ENCODE measurements at regions not wholly inside any gene's neighbourhood (a gene's known extent, or its start where the extent isn't known, plus 50 kb on each side); places are given as distances from the start of the nearest gene placed in this dataset.
"Not testable (repeated sequence)": the region's sequence is repeated elsewhere in the genome, so short reads cannot be mapped to it uniquely, and the experiment has no call there.

DNA sequence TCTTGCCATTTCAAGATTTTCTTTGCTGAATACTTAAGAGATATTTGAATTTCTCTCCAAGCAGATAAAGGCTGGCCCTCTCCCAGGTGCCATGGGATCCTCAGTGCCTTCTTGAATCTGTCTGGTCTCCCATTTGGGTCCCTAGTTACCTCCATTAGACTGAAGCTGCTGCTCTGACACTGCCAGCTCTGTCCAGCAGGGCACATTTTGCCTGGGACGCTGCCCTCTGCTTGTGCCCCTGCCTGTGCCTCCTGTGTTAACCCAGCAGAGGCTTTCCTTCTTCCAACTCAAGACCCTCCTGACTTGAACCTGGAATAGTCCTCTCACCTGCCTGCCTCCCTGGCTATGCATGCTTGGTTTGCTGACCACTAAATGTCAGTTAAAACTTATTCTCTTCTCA is 406.3 kb downstream of the BUD13 start:
- H3K9me3 ChIP-seq (ENCODE audit: control insufficient read depth, insufficient read depth, low read depth, low read length): no peaks in the 10 kb centered on the region
- H3K4me2 ChIP-seq (ENCODE audit: extremely low read depth, insufficient read depth, low read length): no peak overlapping the region
- no peak overlapping the region for H3K9ac ChIP-seq (ENCODE audit: insufficient read depth, low read length)
- no peaks in the 10 kb centered on the region for H3K79me2 ChIP-seq (ENCODE audit: control insufficient read depth, insufficient read depth, low read length)
- H3K36me3 ChIP-seq (ENCODE audit: control insufficient read depth, insufficient read depth, low read length): no peaks in the 10 kb centered on the region
- no peaks in the 10 kb centered on the region for H3K4me1 ChIP-seq (ENCODE audit: control insufficient read depth, extremely low read depth, insufficient read depth, low read length)
- H3K27ac ChIP-seq (ENCODE audit: insufficient read depth, low read length): no peak overlapping the region
- H3K4me3 ChIP-seq (replicated peaks in 1 of 4; ENCODE audit: control extremely low read depth in 1 of 4, insufficient read depth in 1 of 4, low read depth in 3 of 4, low read length in 4 of 4): no peak overlapping the region
- no peaks in the 10 kb centered on the region for H4K20me1 ChIP-seq (ENCODE audit: control insufficient read depth, extremely low read depth, insufficient read depth, low read length)
- TF ChIP-seq EZH2 (IDR thresholded peaks at IDR 0.05; ENCODE audit: low read length, missing control alignments): no peak
- TF ChIP-seq, protein P1, sequence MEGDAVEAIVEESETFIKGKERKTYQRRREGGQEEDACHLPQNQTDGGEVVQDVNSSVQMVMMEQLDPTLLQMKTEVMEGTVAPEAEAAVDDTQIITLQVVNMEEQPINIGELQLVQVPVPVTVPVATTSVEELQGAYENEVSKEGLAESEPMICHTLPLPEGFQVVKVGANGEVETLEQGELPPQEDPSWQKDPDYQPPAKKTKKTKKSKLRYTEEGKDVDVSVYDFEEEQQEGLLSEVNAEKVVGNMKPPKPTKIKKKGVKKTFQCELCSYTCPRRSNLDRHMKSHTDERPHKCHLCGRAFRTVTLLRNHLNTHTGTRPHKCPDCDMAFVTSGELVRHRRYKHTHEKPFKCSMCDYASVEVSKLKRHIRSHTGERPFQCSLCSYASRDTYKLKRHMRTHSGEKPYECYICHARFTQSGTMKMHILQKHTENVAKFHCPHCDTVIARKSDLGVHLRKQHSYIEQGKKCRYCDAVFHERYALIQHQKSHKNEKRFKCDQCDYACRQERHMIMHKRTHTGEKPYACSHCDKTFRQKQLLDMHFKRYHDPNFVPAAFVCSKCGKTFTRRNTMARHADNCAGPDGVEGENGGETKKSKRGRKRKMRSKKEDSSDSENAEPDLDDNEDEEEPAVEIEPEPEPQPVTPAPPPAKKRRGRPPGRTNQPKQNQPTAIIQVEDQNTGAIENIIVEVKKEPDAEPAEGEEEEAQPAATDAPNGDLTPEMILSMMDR (conservative IDR thresholded peaks at IDR 0.05 in 1 of 2, IDR thresholded peaks at IDR 0.05 in 1 of 2; ENCODE audit: low read depth in 1 of 2, low read length in 2 of 2): no peak
- no peak overlapping the region for H2AFZ ChIP-seq (ENCODE audit: low read length)
- no peak for DNase-seq (ENCODE audit: low read depth in 2 of 2)
- no peaks in the 10 kb centered on the region for H3K27me3 ChIP-seq (ENCODE audit: control insufficient read depth, insufficient read depth, low read length)

DNA sequence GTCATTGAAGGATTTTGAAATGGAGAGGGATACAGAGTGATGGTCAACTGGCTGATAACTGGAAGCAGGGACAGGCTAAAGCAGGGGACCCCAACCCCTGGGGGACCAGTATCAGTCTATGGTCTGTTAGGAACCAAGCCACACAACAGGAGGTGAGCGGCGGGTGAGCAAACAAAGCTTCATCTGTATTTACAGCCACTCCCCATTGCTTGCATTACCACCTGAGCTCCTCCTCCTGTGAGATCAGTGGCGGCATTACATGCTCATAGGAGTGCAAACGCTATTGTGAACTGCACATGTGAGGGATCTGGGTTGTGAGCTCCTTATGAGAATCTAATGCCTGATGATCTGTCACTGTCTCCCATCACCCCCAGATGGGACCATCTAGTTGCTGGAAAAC is 407.9 kb downstream of the BUD13 start:
- H3K27me3 ChIP-seq (ENCODE audit: control insufficient read depth, insufficient read depth, low read length); H3K79me2 ChIP-seq (ENCODE audit: control insufficient read depth, insufficient read depth, low read length); H4K20me1 ChIP-seq (ENCODE audit: control insufficient read depth, extremely low read depth, insufficient read depth, low read length); H3K27ac ChIP-seq (ENCODE audit: insufficient read depth, low read length); H3K4me1 ChIP-seq (ENCODE audit: control insufficient read depth, extremely low read depth, insufficient read depth, low read length); H3K4me2 ChIP-seq (ENCODE audit: extremely low read depth, insufficient read depth, low read length); DNase-seq (ENCODE audit: low read depth in 2 of 2); H3K9me3 ChIP-seq (ENCODE audit: control insufficient read depth, insufficient read depth, low read depth, low read length); H3K9ac ChIP-seq (ENCODE audit: insufficient read depth, low read length); H2AFZ ChIP-seq (ENCODE audit: low read length); H3K36me3 ChIP-seq (ENCODE audit: control insufficient read depth, insufficient read depth, low read length); H3K4me3 ChIP-seq (replicated peaks in 1 of 4; ENCODE audit: control extremely low read depth in 1 of 4, insufficient read depth in 1 of 4, low read depth in 3 of 4, low read length in 4 of 4): not testable (repeated sequence)

DNA sequence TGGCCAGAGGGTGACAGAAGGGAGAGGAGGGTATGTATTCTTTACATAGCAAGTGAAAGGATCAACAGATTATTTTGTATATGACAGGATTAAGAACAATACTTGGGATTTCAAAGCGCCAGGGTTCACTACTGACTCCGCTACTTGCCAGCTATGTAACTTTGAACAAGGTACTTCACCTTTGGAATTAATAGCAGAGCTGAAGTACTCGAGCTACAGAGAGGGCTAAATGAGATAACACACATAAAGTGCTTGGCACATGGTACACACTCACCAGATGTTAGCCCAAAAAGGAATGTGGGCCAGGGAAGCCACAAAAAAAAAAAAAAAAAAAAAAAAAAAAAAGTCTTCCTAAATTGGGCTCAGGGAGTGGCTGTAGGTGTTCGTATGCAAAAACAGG is 408.4 kb downstream of the BUD13 start:
- no peaks in the 10 kb centered on the region for H4K20me1 ChIP-seq (ENCODE audit: control insufficient read depth, extremely low read depth, insufficient read depth, low read length)
- no peak for DNase-seq (ENCODE audit: low read depth in 2 of 2)
- no peaks in the 10 kb centered on the region for H3K27me3 ChIP-seq (ENCODE audit: control insufficient read depth, insufficient read depth, low read length)
- no peaks in the 10 kb centered on the region for H3K79me2 ChIP-seq (ENCODE audit: control insufficient read depth, insufficient read depth, low read length)
- no peak overlapping the region for H3K27ac ChIP-seq (ENCODE audit: insufficient read depth, low read length)
- H2AFZ ChIP-seq (ENCODE audit: low read length): no peak overlapping the region
- no peak overlapping the region for H3K9ac ChIP-seq (ENCODE audit: insufficient read depth, low read length)
- TF ChIP-seq, protein P1 (conservative IDR thresholded peaks at IDR 0.05 in 1 of 2, IDR thresholded peaks at IDR 0.05 in 1 of 2; ENCODE audit: low read depth in 1 of 2, low read length in 2 of 2): no peak
- no peak for TF ChIP-seq EZH2 (IDR thresholded peaks at IDR 0.05; ENCODE audit: low read length, missing control alignments)
- H3K4me3 ChIP-seq (replicated peaks in 1 of 4; ENCODE audit: control extremely low read depth in 1 of 4, insufficient read depth in 1 of 4, low read depth in 3 of 4, low read length in 4 of 4): no peak overlapping the region
- no peaks in the 10 kb centered on the region for H3K9me3 ChIP-seq (ENCODE audit: control insufficient read depth, insufficient read depth, low read depth, low read length)
- no peak overlapping the region for H3K4me2 ChIP-seq (ENCODE audit: extremely low read depth, insufficient read depth, low read length)
- H3K36me3 ChIP-seq (ENCODE audit: control insufficient read depth, insufficient read depth, low read length): no peaks in the 10 kb centered on the region
- no peaks in the 10 kb centered on the region for H3K4me1 ChIP-seq (ENCODE audit: control insufficient read depth, extremely low read depth, insufficient read depth, low read length)
